ENCODE measurements at regions not wholly inside any gene's neighbourhood (a gene's known extent, or its start where the extent isn't known, plus 50 kb on each side); places are given as distances from the start of the nearest gene placed in this dataset.

GRCh38 chr6:122068291-122068769 lies 331.1 kb upstream of the HSF2 start:
- Histone ChIP-seq H3K27me3 (no peaks in the 10 kb centered on the region), H3K9me3 (no peaks in the 10 kb centered on the region), H3K36me3 (no peaks in the 10 kb centered on the region), H3K27ac (no peak overlapping the region), H3K4me1 (no peaks in the 10 kb centered on the region), H3K4me3 (no peak overlapping the region)
- intact Hi-C loops (cut with DNase I) = no loop called here
- no peak for DNase-seq (ENCODE audit: low spot score in 2 of 2)
- no peak for TF ChIP-seq CTCF (IDR thresholded peaks at IDR 0.05)

- H3K27me3 ChIP-seq = no peaks in the 10 kb centered on the region
- no peak for TF ChIP-seq CTCF (IDR thresholded peaks at IDR 0.05)
- intact Hi-C loops (cut with DNase I) = no loop called here
- no peaks in the 10 kb centered on the region for H3K4me1 ChIP-seq
- no peaks in the 10 kb centered on the region for H3K9me3 ChIP-seq
- H3K36me3 ChIP-seq = no peaks in the 10 kb centered on the region
- DNase-seq (ENCODE audit: low spot score in 2 of 2) = no peak
- H3K4me3 ChIP-seq = no peak overlapping the region
- H3K27ac ChIP-seq = no peak overlapping the region
These were observed 329.5 kb upstream of the HSF2 start for GRCh38 chr6:122069932-122070331.

GRCh38 chr6:122072014-122072647 lies 327.3 kb upstream of the HSF2 start:
- H3K4me3 ChIP-seq = no peak overlapping the region
- no peaks in the 10 kb centered on the region for H3K27me3 ChIP-seq
- H3K4me1 ChIP-seq = no peaks in the 10 kb centered on the region
- no peaks in the 10 kb centered on the region for H3K36me3 ChIP-seq
- H3K9me3 ChIP-seq = no peaks in the 10 kb centered on the region
- H3K27ac ChIP-seq = no peak overlapping the region
- DNase-seq (ENCODE audit: low spot score in 2 of 2) = no peak
- TF ChIP-seq CTCF (IDR thresholded peaks at IDR 0.05) = no peak
- intact Hi-C loops (cut with DNase I) = no loop called here

GRCh38 chr6:122075084-122075838 lies 324.2 kb upstream of the HSF2 start:
- Histone ChIP-seq H3K27ac (no peak overlapping the region), H3K4me3 (no peak overlapping the region), H3K4me1 (no peaks in the 10 kb centered on the region), H3K36me3 (no peaks in the 10 kb centered on the region), H3K9me3 (no peaks in the 10 kb centered on the region), H3K27me3 (no peaks in the 10 kb centered on the region)
- TF ChIP-seq CTCF (IDR thresholded peaks at IDR 0.05) = no peak
- DNase-seq (ENCODE audit: low spot score in 2 of 2) = no peak
- intact Hi-C loops (cut with DNase I) = no loop called here

GRCh38 chr6:122075917-122076316 lies 323.5 kb upstream of the HSF2 start:
- Histone ChIP-seq H3K27me3 (no peaks in the 10 kb centered on the region), H3K4me3 (no peak overlapping the region), H3K27ac (no peak overlapping the region), H3K36me3 (no peaks in the 10 kb centered on the region), H3K9me3 (no peaks in the 10 kb centered on the region), H3K4me1 (no peaks in the 10 kb centered on the region)
- intact Hi-C loops (cut with DNase I) = no loop called here
- no peak for DNase-seq (ENCODE audit: low spot score in 2 of 2)
- TF ChIP-seq CTCF (IDR thresholded peaks at IDR 0.05) = no peak

Measured in ascending aorta (tissue), 2 donors.